ENCODE measurements at regions not wholly inside any gene's neighbourhood (a gene's known extent, or its start where the extent isn't known, plus 50 kb on each side); places are given as distances from the start of the nearest gene placed in this dataset.

DNA sequence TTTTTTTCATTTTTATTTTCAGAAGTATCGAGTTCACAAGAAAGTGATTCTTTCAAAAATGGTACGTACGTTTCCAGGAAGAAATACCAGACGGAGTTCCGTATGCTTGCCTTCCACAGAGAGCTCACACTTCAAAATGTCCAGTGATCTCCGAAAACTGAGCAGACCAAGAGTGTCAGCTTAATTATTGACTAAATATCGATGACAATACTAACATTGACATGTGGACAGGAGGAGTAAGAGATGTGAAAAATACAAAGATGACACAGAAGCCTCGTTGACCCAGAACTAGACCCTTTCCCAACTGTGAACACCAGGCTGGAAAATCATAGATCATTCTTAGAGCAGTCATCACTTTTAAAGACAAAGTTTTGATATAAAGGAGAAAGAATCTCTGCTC lies 440.0 kb upstream of the POU3F3 start:
- TF ChIP-seq EZH2 (IDR thresholded peaks at IDR 0.05), result no peak
- TF ChIP-seq POLR2AphosphoS5 (IDR thresholded peaks at IDR 0.05; ENCODE audit: borderline replicate concordance, low read depth, low read length), result no peak

Data from SK-N-MC (cell line).